Stimulated activated CD8-positive, alpha-beta memory T cell treated with anti-CD3 and anti-CD28 coated beads, Interleukin-15, amount 100 ng/mL, for 24 hours (primary cell): ENCODE measurements at regions not wholly inside any gene's neighbourhood (a gene's known extent, or its start where the extent isn't known, plus 50 kb on each side); places are given as distances from the start of the nearest gene placed in this dataset.
"Not testable (repeated sequence)": the region's sequence is repeated elsewhere in the genome, so short reads cannot be mapped to it uniquely, and the experiment has no call there.

Source experiments
- DNase-seq: peaks from one replicate; pipeline ENCODE4 v3.0.0-alpha.2; 2020; ENCODE audit warnings: low read depth

- DNase-seq, result no peak
These were observed 402.4 kb upstream of the PROX1 start for GRCh38 chr1:213585402-213585801.

- no peak for DNase-seq
These were observed 401.7 kb upstream of the PROX1 start for GRCh38 chr1:213585959-213586586.

DNA sequence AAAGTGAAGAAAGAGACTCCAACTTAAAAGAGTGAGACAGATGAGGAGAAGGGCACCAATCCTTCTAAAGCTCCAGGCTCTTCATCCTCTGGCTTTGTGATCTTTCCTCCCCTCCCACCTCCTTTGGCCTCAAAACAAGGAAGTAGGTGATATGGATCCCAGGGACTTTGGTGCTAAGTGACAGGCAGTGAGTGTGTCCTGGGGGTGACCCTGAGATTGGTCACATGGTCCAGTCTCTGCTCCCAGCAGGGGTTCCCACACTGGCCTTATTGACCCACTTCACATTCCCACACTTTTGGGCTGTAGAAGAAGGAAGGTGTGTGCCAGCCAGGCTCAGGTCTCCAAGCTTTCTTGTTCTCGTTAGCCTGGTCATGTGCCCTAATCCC is 401.2 kb upstream of the PROX1 start:
- DNase-seq, result no peak

DNA sequence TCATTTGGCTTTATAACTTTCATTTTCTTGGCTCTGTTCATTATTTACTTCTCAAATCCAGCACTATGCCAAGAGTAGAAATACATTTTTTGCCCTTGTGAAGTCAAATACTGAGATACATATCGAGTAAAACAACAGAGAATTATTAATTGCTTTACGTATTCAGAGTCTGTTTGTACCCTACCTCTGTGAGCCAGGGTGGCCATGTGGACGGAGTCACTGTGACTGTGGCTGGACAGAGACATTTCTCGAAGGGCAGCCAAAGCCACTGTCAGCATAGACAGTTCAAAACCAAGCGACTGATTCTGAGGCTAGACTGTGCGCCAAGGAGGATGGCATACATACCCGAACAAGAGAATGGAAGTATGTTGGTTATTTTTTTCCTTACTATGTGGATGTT is 391.0 kb upstream of the PROX1 start:
- no peak for DNase-seq

DNA sequence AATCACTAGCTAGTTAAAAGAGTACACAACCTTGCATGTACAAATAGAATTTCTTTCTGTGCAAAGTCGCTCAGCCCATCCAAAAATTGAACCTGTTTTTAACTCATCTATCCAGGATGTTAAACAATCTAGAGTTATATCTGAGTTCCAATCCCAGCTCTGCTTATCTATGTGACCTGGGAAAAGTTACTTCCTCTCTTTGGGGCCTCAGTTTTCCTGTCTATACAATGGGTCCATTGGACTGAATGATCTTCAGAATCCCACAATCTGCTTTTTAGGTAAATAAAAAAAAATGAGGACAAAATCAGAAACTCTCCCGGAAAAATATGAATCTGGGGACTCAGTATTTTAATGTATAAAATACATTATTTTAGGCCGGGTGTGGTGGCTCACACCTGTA is 389.5 kb upstream of the PROX1 start:
- no peak for DNase-seq

DNA sequence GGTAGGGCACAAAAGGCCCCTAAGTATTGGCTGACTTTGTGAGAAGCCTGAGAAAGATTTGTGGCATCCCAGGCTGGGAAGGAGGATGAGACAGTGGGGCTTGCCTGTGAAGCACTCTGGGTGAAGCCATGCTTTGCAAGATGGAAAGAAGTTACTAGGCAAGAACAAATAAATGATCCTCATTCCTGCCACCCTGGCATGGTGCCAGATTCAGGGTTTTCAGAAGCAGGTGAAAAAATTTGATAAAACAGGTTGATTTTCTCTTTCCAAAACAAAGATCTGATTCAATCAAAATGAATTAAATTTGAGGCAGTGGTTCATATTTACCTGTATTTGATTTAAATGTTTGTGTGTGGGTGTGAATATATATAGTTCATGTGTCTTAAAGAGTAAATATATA is 386.9 kb upstream of the PROX1 start:
- no peak for DNase-seq

DNA sequence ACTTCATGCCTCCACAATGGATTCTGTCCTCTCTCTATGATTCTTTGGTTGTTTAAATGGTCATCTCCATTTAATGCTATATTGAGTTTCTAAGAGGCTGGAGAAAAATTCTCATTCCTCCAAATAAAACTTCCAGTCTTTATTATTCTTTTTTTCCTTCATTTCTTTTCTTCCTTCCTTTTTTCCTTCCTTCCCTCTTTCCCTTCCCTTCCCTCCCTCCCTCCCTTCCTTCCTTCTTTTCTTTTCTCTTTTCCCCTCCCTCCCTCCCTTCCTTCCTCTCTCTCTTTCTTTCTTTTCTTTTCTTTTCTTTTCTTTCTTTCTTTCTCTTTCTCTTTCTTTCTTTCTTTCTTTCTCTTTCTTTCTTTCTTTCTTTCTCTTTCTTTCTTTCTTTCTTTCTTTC is 386.1 kb upstream of the PROX1 start:
- DNase-seq, result not testable (repeated sequence)

GRCh38 chr1:213602796-213603486 is 384.8 kb upstream of the PROX1 start:
- DNase-seq, result no peak

- no peak for DNase-seq
These were observed 383.3 kb upstream of the PROX1 start for GRCh38 chr1:213604477-213604876.

- no peak for DNase-seq
These were observed 382.0 kb upstream of the PROX1 start for GRCh38 chr1:213605732-213606131.

DNA sequence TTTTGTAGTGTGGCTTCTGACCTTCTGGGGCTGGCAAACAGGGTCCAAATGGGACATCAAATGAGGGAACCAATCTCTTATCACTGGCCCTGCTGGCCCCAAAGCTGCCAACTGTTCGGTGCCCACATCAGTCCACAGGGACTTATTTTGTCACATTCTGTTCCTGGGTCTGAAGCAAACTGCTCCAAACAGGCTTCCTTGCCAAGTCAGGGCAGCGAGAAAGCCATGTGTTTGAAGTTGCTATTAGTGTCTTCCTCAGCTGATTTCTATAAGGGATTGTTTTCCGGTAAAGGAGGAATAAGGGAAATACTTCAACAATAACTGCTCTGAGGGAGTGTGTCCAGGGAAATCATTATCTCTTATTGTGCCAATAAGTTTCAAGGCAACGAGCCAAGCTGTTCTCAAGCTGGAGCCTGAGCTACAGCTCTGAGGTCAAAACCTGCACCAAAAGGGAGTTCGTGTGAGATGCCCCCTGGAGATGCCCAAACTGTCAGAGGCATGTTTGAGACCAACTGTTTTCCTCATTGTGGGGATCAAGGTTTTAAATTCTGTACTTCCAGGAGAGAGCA is 381.4 kb upstream of the PROX1 start:
- no peak for DNase-seq

DNA sequence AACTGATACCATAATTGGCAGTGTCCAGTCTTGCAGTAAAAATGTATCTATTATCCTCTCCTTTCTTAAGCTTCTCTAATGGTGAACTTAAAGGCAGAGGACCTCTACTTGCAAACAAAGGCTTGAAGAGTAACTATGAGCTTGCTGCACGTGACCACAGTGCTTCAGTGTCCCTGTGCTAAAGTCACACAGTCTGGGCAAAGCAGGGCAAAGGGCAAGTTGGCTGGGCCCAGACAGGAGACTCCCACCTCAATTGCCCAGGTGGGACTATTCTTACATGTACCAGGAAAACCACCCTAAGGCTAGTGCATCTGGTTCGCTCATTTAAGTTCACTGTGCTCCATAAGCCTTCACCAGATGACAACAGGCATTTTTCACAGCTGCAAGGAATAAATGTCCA is 374.2 kb upstream of the PROX1 start:
- no peak for DNase-seq

DNA sequence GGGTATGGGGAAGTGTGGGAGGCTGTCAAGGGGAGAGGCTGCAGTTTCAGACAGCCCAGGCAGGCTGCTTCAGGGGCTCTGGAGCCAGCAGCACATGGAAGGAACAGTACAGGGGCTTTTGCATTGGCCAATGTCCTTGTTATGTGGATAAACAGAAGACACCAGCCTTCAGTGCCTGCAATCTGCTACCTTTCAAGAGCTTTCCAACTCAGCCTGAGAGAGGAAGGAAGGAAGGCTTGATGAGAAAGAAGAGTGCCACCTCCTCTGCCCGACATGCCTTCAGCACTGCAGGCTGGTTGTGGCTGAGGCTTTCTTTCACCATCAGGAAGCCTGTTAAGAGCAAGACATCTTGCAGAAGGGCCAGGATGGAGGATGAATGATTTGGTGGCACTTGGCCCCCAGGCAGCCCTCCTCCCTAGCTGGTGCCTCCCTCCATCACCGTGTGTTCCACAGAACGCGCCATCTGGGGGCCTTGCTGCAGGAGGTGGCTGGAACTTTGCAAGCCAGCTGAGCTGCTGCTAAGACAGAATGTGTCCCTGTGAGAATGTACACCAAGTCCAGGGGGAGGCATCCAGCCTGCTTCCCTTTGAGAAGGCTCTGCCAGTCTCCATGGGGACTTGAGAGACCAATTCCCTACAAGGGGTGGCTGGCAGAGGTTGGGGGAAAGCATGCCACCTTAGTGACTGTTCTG is 372.4 kb upstream of the PROX1 start:
- no peak for DNase-seq

GRCh38 chr1:213617133-213617532 is 370.6 kb upstream of the PROX1 start:
- DNase-seq, result no peak

DNA sequence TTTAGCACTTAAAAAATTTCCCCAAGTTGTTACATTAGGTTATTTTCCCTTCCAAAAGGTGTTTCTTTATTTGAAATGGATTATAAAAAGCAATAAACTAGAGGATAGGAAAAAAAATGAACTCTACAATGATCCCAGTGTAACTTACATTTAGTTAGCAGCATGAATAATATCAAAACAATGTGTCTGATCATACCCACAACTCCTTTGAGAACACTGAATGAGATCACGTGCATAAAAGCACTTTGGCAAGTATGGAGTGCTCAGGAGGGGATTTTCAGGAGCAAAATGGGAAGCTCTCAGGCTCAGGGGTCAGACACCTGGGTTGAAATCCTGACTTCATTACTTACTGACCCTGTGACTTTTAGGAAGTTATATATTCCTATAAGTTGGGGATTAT is 369.7 kb upstream of the PROX1 start:
- no peak for DNase-seq

GRCh38 chr1:213619026-213619425 is 368.7 kb upstream of the PROX1 start:
- no peak for DNase-seq

DNA sequence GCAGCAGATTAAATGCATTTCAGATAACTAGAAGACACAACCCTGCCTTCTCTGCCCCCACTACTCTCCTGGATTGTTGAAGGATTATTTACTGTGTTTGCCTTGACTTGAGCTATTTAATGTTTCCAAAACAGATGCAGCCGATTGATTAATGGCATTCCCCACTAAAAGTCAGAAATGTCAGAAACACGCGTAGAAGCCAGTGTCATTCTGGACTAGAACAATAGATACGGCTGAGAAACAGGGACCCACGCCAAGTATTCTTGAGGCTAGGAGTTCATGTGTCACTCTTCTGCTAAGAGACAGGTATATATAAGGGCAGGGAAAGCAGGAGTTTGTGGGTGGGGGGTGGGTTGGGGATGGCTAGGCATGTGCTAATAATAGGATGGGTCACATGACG is 366.7 kb upstream of the PROX1 start:
- no peak for DNase-seq

DNA sequence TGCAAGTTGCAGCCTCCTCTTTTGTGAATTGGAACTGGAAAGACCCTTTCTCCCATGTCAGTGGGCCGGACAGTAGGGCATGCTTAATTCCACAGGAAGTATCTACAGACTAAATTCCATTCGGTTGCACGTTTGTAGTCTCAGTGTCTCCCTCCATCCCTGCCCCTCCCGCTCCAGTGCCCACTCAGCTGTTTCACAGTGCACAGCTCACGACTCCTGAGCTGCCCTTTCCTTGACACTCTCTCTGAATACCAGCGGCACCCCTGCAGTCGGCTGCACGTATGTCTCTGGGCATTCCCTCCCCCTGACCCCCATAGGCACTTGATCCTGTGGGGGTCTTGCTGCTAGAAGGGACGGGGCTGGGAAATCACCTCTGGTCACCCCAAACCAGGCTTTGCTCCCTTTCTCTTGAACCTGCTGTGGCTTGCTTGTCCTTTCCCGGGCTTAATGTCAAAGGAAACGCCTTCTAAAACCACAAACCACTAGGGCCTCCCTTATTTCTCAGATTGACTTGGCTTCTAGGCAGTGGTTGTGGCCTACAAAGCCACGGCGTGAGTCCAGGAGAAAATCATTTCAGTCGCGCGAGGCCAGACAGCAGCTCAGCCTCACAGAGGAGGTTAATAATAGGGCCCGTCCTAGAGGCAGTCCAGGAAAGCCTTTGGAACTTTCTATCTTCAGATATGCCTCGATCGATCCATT is 365.3 kb upstream of the PROX1 start:
- DNase-seq, result no peak

DNA sequence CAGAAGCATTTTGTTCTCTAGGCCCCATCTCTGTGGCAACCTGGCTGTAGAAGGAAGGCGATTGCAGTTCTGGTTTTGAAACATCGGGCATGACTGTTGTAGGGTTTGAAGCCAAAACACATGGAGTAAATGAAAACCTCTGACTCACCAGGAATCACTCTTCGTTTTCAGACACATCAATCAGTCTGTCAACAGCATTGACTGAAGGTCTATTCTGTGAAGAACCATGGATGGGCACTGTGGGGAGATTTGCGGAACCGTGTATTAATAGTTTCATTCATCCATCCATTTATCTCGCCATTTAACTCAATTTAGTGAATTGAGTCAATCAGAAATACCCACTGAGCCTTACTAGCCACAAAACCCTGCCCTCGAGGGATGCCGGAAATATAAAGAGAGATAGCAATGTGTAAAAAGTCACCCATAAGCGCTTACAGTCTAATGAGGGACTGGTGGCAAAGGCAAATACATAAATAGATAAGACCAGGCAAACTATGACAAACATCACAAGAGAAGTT is 364.6 kb upstream of the PROX1 start:
- DNase-seq, result no peak

DNA sequence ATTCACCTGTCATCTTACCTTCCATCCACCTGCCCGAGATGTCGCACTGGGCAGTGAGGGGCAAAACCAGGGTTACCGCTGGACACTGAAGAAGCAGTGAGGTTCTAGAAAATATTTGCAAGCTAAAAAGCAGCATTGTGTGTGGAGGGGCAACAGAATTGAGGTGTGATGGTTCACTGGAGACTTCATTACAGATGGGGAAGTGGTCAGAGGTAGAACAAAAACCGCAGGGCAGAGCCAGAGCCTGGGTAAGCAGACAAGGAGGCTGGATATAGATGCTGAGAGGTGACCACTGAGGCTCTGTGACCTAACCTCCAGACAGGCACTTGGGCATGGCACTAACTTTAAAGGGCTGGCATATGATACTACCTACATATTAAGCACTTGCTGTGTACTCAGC is 363.9 kb upstream of the PROX1 start:
- DNase-seq, result no peak

- not testable (repeated sequence) for DNase-seq
These were observed 351.0 kb upstream of the PROX1 start for GRCh38 chr1:213636778-213637177.

- no peak for DNase-seq
These were observed 346.5 kb upstream of the PROX1 start for GRCh38 chr1:213641312-213641711.
